Suprapubic skin (tissue), 4 donors: ENCODE measurements at regions not wholly inside any gene's neighbourhood (a gene's known extent, or its start where the extent isn't known, plus 50 kb on each side); places are given as distances from the start of the nearest gene placed in this dataset.

Experiments used
- DNase-seq, 2 donors: peaks; one replicate each; pipeline ENCODE4 v3.0.0-alpha.2; 2019; ENCODE audit warnings: low spot score in 2 of 2
- H3K27ac ChIP-seq: fragments of 200-600 bp; sonication (generic); one replicate; pipeline ENCODE4 v1.5.1; 2019
- H3K27me3 ChIP-seq: fragments of 200-600 bp; sonication (generic); one replicate; pipeline ENCODE4 v1.5.1; 2019
- H3K36me3 ChIP-seq: fragments of 200-600 bp; sonication (generic); one replicate; pipeline ENCODE4 v1.5.1; 2019
- H3K4me1 ChIP-seq: fragments of 200-600 bp; sonication (generic); one replicate; pipeline ENCODE4 v1.5.1; 2019
- H3K4me3 ChIP-seq: fragments of 200-600 bp; sonication (generic); one replicate; pipeline ENCODE4 v1.5.1; 2019; ENCODE audit warnings: mild to moderate bottlenecking
- H3K9me3 ChIP-seq: fragments of 200-600 bp; sonication (generic); one replicate; pipeline ENCODE4 v1.5.1; 2019
- CTCF ChIP-seq, 2 donors: fragments of 200-600 bp in 1 of 2; fragments of 450-650 bp in 1 of 2; sonication (generic) in 1 of 2; IDR thresholded peaks; one replicate each; pipeline ENCODE4 v1.5.1; 2016 to 2019; ENCODE audit warnings: antibody characterized with exemption in 2 of 2, mild to moderate bottlenecking in 1 of 2, moderate library complexity in 1 of 2
- EP300 ChIP-seq: sonication (generic); formaldehyde crosslinking; IDR thresholded peaks from one replicate; pipeline ENCODE4 v1.6.1; 2017; ENCODE audit warnings: antibody characterized with exemption
- POLR2A ChIP-seq, 2 donors: fragments of 450-650 bp; IDR thresholded peaks; one replicate each; pipeline ENCODE4 v1.6.1; 2017; ENCODE audit warnings: antibody characterized with exemption in 2 of 2, mild to moderate bottlenecking in 2 of 2, moderate library complexity in 2 of 2
- POLR2AphosphoS5 ChIP-seq, 3 donors: sonication (generic); formaldehyde crosslinking; IDR thresholded peaks; one replicate each; pipeline ENCODE4 v1.6.1; 2017; ENCODE audit warnings: antibody characterized with exemption in 3 of 3
- WGBS: methylation state at CpG from one replicate; pipeline ENCODE4 v1.1.5; 2018; 5-methylcytosine and 5-hydroxymethylcytosine counted together

GRCh38 chr2:236359426-236360045 is 95.3 kb upstream of the ASB18 start:
- no peak overlapping the region for H3K27ac ChIP-seq
- H3K4me1 ChIP-seq: no peaks in the 10 kb centered on the region
- TF ChIP-seq POLR2A (IDR thresholded peaks at IDR 0.05) (no peak), CTCF (IDR thresholded peaks at IDR 0.05) (no peak), EP300 (no peak), POLR2AphosphoS5 (IDR thresholded peaks at IDR 0.05) (no peak)
- WGBS: 65% methylated on average over 10 of the region's 10 CpGs
- no peak overlapping the region for H3K4me3 ChIP-seq
- H3K36me3 ChIP-seq: no peaks in the 10 kb centered on the region
- H3K9me3 ChIP-seq: no peaks in the 10 kb centered on the region
- peak in 1 of 2 donors; percentile 31 for DNase-seq
- H3K27me3 ChIP-seq: no peaks in the 10 kb centered on the region

- Histone ChIP-seq H3K27ac (no peak overlapping the region), H3K4me1 (no peaks in the 10 kb centered on the region), H3K9me3 (no peaks in the 10 kb centered on the region), H3K27me3 (peaks cover 5% of the 10 kb centered on the region), H3K36me3 (no peaks in the 10 kb centered on the region), H3K4me3 (no peak overlapping the region)
- 62% methylated on average over 4 of the region's 4 CpGs for WGBS
- TF ChIP-seq EP300 (no peak), POLR2AphosphoS5 (IDR thresholded peaks at IDR 0.05) (no peak), POLR2A (IDR thresholded peaks at IDR 0.05) (no peak)
- DNase-seq: no peak
Observed at GRCh38 chr2:236360496-236360895, 96.3 kb upstream of the ASB18 start.

- H3K4me1 ChIP-seq: no peaks in the 10 kb centered on the region
- no peak for TF ChIP-seq EP300
- TF ChIP-seq CTCF (IDR thresholded peaks at IDR 0.05): no peak
- no peak for TF ChIP-seq POLR2A (IDR thresholded peaks at IDR 0.05)
- TF ChIP-seq POLR2AphosphoS5 (IDR thresholded peaks at IDR 0.05): no peak
- no peak overlapping the region for H3K27ac ChIP-seq
- H3K4me3 ChIP-seq: no peak overlapping the region
- H3K36me3 ChIP-seq: no peaks in the 10 kb centered on the region
- H3K27me3 ChIP-seq: peaks cover 16% of the 10 kb centered on the region
- H3K9me3 ChIP-seq: no peaks in the 10 kb centered on the region
- WGBS: 71% methylated on average over 10 of the region's 10 CpGs
- peak in 1 of 2 donors; percentile 45 for DNase-seq
Observed at GRCh38 chr2:236363711-236364277, 99.6 kb upstream of the ASB18 start.

- DNase-seq: peak in 1 of 2 donors; percentile 70
- H3K9me3 ChIP-seq: no peaks in the 10 kb centered on the region
- peaks cover 28% of the 10 kb centered on the region for H3K27me3 ChIP-seq
- TF ChIP-seq EP300 (no peak), POLR2AphosphoS5 (IDR thresholded peaks at IDR 0.05) (no peak), CTCF (IDR thresholded peaks at IDR 0.05) (no peak), POLR2A (IDR thresholded peaks at IDR 0.05) (no peak)
- H3K4me3 ChIP-seq: no peak overlapping the region
- no peaks in the 10 kb centered on the region for H3K36me3 ChIP-seq
- no peak overlapping the region for H3K27ac ChIP-seq
- no peaks in the 10 kb centered on the region for H3K4me1 ChIP-seq
- WGBS: 85% methylated on average over 14 of the region's 14 CpGs
Observed at GRCh38 chr2:236365258-236366048, 101.2 kb upstream of the ASB18 start.

GRCh38 chr2:236366049-236366387 is 101.8 kb upstream of the ASB18 start:
- peaks cover 32% of the 10 kb centered on the region for H3K27me3 ChIP-seq
- H3K27ac ChIP-seq: no peak overlapping the region
- DNase-seq: peak in 1 of 2 donors; percentile 53
- H3K4me3 ChIP-seq: no peak overlapping the region
- WGBS: 63% methylated on average over 5 of the region's 7 CpGs
- no peaks in the 10 kb centered on the region for H3K9me3 ChIP-seq
- H3K36me3 ChIP-seq: no peaks in the 10 kb centered on the region
- no peak for TF ChIP-seq CTCF (IDR thresholded peaks at IDR 0.05)
- TF ChIP-seq EP300: no peak
- no peaks in the 10 kb centered on the region for H3K4me1 ChIP-seq
